ENCODE measurements at regions not wholly inside any gene's neighbourhood (a gene's known extent, or its start where the extent isn't known, plus 50 kb on each side); places are given as distances from the start of the nearest gene placed in this dataset.
A peak's percentile ranks its signal among the peaks of the same experiment; 100 is the strongest.

DNA sequence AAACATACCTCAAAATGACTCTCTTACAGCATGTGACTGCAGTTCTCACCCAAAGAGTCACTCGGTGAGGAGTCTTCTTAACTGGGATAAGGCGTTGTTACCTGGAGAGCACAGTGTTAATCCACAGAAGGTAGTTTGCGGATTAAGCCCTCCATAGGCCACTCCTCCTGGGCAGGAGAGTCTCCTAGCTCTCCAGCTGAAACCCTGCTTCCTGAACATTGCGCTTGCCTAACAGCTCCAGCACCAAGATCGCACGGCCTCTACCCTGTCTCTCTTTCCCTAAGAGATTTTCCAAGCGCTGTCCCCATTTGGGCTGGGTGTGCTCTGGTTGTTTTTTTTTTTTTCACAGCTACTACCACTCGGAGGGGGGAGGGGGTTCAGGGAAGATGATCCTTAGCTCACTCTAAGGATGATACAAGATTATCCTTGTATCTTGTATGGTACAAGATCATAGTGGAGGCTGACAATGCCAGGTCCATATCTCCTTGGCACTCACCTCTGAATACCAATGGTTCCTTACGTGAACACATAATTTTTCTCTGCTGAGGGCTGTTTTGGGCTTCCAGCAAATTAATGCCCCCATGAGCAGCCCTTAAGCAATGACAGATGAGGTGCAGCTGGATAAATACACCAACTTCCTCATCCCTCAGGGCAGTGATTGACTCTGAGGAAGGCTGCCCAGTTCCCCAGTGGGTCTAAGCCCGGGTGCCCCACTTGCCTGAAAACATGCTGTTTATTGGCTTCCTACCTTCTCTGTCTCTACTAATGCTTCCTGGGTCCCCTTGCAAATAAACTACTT, 185.2 kb upstream of the TSC22D2 start:
- H3K4me3 ChIP-seq (ENCODE audit: low read depth, low read length), result no peak overlapping the region
- H3K27me3 ChIP-seq (replicated peaks; ENCODE audit: control insufficient read depth, insufficient read depth, low read length), result no peaks in the 10 kb centered on the region
- no peaks in the 10 kb centered on the region for H3K4me1 ChIP-seq
- no peaks in the 10 kb centered on the region for H3K27me3 Mint-ChIP-seq (ENCODE audit: insufficient read depth, unreplicated experiment)
- no peak for DNase-seq
- CTCF ChIA-PET, result interaction anchor here (0.7 kb wide), 1 partner anchor 271 kb away, joined by 3 read pairs; no protein-coding TSS in a partner anchor
- H3K9me3 Mint-ChIP-seq (ENCODE audit: unreplicated experiment), result no peaks in the 10 kb centered on the region
- H3K9me3 ChIP-seq, result no peaks in the 10 kb centered on the region
- no TSS peak for BruUV-seq (replicated peaks)
- no peak for TF ChIP-seq CTCF (IDR thresholded peaks at IDR 0.05; ENCODE audit: insufficient read depth in 1 of 2, low read depth in 1 of 2, low read length in 1 of 2, severe bottlenecking in 1 of 2, unreplicated experiment in 1 of 2)
- H3K4me3 Mint-ChIP-seq (ENCODE audit: unreplicated experiment), result no peak overlapping the region
- peaks cover 7% of the 10 kb centered on the region for H3K4me1 Mint-ChIP-seq (ENCODE audit: low read depth, unreplicated experiment)
- intact Hi-C loops (cut with micrococcal nuclease; ENCODE audit: unreplicated experiment), result no loop called here
- no peaks in the 10 kb centered on the region for H3K36me3 Mint-ChIP-seq (ENCODE audit: insufficient read depth, unreplicated experiment)
- H3K27ac Mint-ChIP-seq (ENCODE audit: unreplicated experiment), result no peak overlapping the region
- POLR2A ChIA-PET, result interaction anchor here (0.6 kb wide), 1 partner anchor 694 kb away, joined by 4 read pairs; no protein-coding TSS in a partner anchor
- H3K36me3 ChIP-seq (ENCODE audit: control insufficient read depth, insufficient read depth, low read length), result no peaks in the 10 kb centered on the region

GRCh38 chr3:150221904-150222523, 186.1 kb upstream of the TSC22D2 start:
- Mint-ChIP-seq H3K36me3 (ENCODE audit: insufficient read depth, unreplicated experiment) (no peaks in the 10 kb centered on the region), H3K4me1 (ENCODE audit: low read depth, unreplicated experiment) (peaks cover 7% of the 10 kb centered on the region), H3K9me3 (ENCODE audit: unreplicated experiment) (no peaks in the 10 kb centered on the region), H3K4me3 (ENCODE audit: unreplicated experiment) (no peak overlapping the region), H3K27me3 (ENCODE audit: insufficient read depth, unreplicated experiment) (no peaks in the 10 kb centered on the region), H3K27ac (ENCODE audit: unreplicated experiment) (no peak overlapping the region)
- Histone ChIP-seq H3K4me1 (no peaks in the 10 kb centered on the region), H3K36me3 (ENCODE audit: control insufficient read depth, insufficient read depth, low read length) (no peaks in the 10 kb centered on the region), H3K9me3 (no peaks in the 10 kb centered on the region), H3K4me3 (ENCODE audit: low read depth, low read length) (no peak overlapping the region), H3K27me3 (replicated peaks; ENCODE audit: control insufficient read depth, insufficient read depth, low read length) (no peaks in the 10 kb centered on the region)
- BruUV-seq (replicated peaks), result no TSS peak
- TF ChIP-seq CTCF (IDR thresholded peaks at IDR 0.05; ENCODE audit: insufficient read depth in 1 of 2, low read depth in 1 of 2, low read length in 1 of 2, severe bottlenecking in 1 of 2, unreplicated experiment in 1 of 2), result no peak
- POLR2A ChIA-PET, result no interaction called here
- no peak for DNase-seq
- CTCF ChIA-PET, result no interaction called here
- intact Hi-C loops (cut with micrococcal nuclease; ENCODE audit: unreplicated experiment), result loop anchor here (1.0 kb wide), 2 partner anchors 255 to 286 kb away; no protein-coding TSS in a partner anchor

DNA sequence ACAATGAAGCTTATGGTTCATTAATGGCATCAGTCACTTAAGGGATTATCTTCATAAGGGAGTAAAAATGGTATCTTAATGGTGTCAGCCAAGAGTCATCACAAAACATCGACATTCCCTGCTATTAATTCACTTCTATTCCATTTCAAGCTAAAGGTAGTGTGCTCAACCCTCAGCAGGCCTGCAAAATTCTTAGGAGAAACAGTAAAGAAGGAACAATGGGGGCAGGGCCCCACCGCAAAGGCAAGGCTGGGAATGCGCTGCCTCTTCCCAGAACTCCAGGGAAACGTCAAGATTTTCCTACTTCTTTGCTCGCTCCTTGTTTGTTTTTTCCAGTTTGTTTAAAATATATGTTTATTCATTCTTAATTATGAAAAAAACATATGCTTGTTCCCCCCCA, 187.3 kb upstream of the TSC22D2 start:
- H3K36me3 ChIP-seq (ENCODE audit: control insufficient read depth, insufficient read depth, low read length), result no peaks in the 10 kb centered on the region
- Mint-ChIP-seq H3K36me3 (ENCODE audit: insufficient read depth, unreplicated experiment) (no peaks in the 10 kb centered on the region), H3K9me3 (ENCODE audit: unreplicated experiment) (no peaks in the 10 kb centered on the region), H3K27me3 (ENCODE audit: insufficient read depth, unreplicated experiment) (no peaks in the 10 kb centered on the region), H3K4me3 (ENCODE audit: unreplicated experiment) (peak overlapping the region; percentile 69), H3K4me1 (ENCODE audit: low read depth, unreplicated experiment) (peaks cover 7% of the 10 kb centered on the region), H3K27ac (ENCODE audit: unreplicated experiment) (peak overlapping the region; percentile 8)
- H3K9me3 ChIP-seq, result no peaks in the 10 kb centered on the region
- POLR2A ChIA-PET, result no interaction called here
- CTCF ChIA-PET, result no interaction called here
- intact Hi-C loops (cut with micrococcal nuclease; ENCODE audit: unreplicated experiment), result loop anchor here (1.0 kb wide), 2 partner anchors 253 to 284 kb away; no protein-coding TSS in a partner anchor
- no peak overlapping the region; the same call in 1 of the 2 replicates for H3K4me3 ChIP-seq (ENCODE audit: low read depth, low read length)
- H3K4me1 ChIP-seq, result no peaks in the 10 kb centered on the region
- H3K27me3 ChIP-seq (replicated peaks; ENCODE audit: control insufficient read depth, insufficient read depth, low read length), result no peaks in the 10 kb centered on the region
- BruUV-seq (replicated peaks), result no TSS peak
- DNase-seq, result no peak
- no peak for TF ChIP-seq CTCF (IDR thresholded peaks at IDR 0.05; ENCODE audit: insufficient read depth in 1 of 2, low read depth in 1 of 2, low read length in 1 of 2, severe bottlenecking in 1 of 2, unreplicated experiment in 1 of 2)
